ENCODE measurements at regions not wholly inside any gene's neighbourhood (a gene's known extent, or its start where the extent isn't known, plus 50 kb on each side); places are given as distances from the start of the nearest gene placed in this dataset.

GRCh38 chr1:221988829-221989228, 246.9 kb upstream of the DUSP10 start:
- no peaks in the 10 kb centered on the region for H3K79me2 ChIP-seq
- H3K4me3 ChIP-seq: no peak overlapping the region
- H3K4me2 ChIP-seq: no peak overlapping the region
- no peaks in the 10 kb centered on the region for H3K27me3 ChIP-seq
- TF ChIP-seq EZH2 (IDR thresholded peaks at IDR 0.05; ENCODE audit: borderline replicate concordance) (no peak), CTCF (IDR thresholded peaks at IDR 0.05; ENCODE audit: poor library complexity) (no peak), EZH2phosphoT487 (IDR thresholded peaks at IDR 0.05; ENCODE audit: low read depth, severe bottlenecking, unreplicated experiment) (no peak)
- no peaks in the 10 kb centered on the region for H3K9me2 ChIP-seq (replicated peaks; ENCODE audit: insufficient read depth)
- no peaks in the 10 kb centered on the region for H3K36me3 ChIP-seq (replicated peaks; ENCODE audit: insufficient read depth, low read depth)
- H2AFZ ChIP-seq: no peak overlapping the region
- no peaks in the 10 kb centered on the region for H3K4me1 ChIP-seq (ENCODE audit: insufficient read depth)
- DNase-seq (ENCODE audit: low spot score): no peak
- no peaks in the 10 kb centered on the region for H3K9me3 ChIP-seq (ENCODE audit: low read depth)
- no peak overlapping the region for H3K27ac ChIP-seq
- no peaks in the 10 kb centered on the region for H4K20me1 ChIP-seq (ENCODE audit: insufficient read depth, poor library complexity, severe bottlenecking)

GRCh38 chr1:221987860-221988520, 246.1 kb upstream of the DUSP10 start:
- no peaks in the 10 kb centered on the region for H3K79me2 ChIP-seq
- no peaks in the 10 kb centered on the region for H3K27me3 ChIP-seq
- DNase-seq (ENCODE audit: low spot score): no peak
- H3K4me1 ChIP-seq (ENCODE audit: insufficient read depth): no peaks in the 10 kb centered on the region
- H3K27ac ChIP-seq: no peak overlapping the region
- no peaks in the 10 kb centered on the region for H3K36me3 ChIP-seq (replicated peaks; ENCODE audit: insufficient read depth, low read depth)
- H3K9me2 ChIP-seq (replicated peaks; ENCODE audit: insufficient read depth): no peaks in the 10 kb centered on the region
- no peak overlapping the region for H3K4me3 ChIP-seq
- 78% methylated on average over 6 of the region's 6 CpGs for WGBS (ENCODE audit: low lambda C conversion rate, missing lambda C conversion rate)
- no peaks in the 10 kb centered on the region for H3K9me3 ChIP-seq (ENCODE audit: low read depth)
- H2AFZ ChIP-seq: no peak overlapping the region
- no peaks in the 10 kb centered on the region for H4K20me1 ChIP-seq (ENCODE audit: insufficient read depth, poor library complexity, severe bottlenecking)
- TF ChIP-seq EZH2phosphoT487 (IDR thresholded peaks at IDR 0.05; ENCODE audit: low read depth, severe bottlenecking, unreplicated experiment) (no peak), EZH2 (IDR thresholded peaks at IDR 0.05; ENCODE audit: borderline replicate concordance) (no peak), CTCF (IDR thresholded peaks at IDR 0.05; ENCODE audit: poor library complexity) (no peak)
- H3K4me2 ChIP-seq: no peak overlapping the region

GRCh38 chr1:221983444-221983843, 241.6 kb upstream of the DUSP10 start:
- no peaks in the 10 kb centered on the region for H3K4me1 ChIP-seq (ENCODE audit: insufficient read depth)
- no peaks in the 10 kb centered on the region for H3K9me3 ChIP-seq (ENCODE audit: low read depth)
- no peaks in the 10 kb centered on the region for H3K36me3 ChIP-seq (replicated peaks; ENCODE audit: insufficient read depth, low read depth)
- DNase-seq (ENCODE audit: low spot score): no peak
- H4K20me1 ChIP-seq (ENCODE audit: insufficient read depth, poor library complexity, severe bottlenecking): no peaks in the 10 kb centered on the region
- 97% methylated on average over 1 of the region's 1 CpG for WGBS (ENCODE audit: low lambda C conversion rate, missing lambda C conversion rate)
- H3K4me2 ChIP-seq: no peak overlapping the region
- H2AFZ ChIP-seq: no peak overlapping the region
- H3K9me2 ChIP-seq (replicated peaks; ENCODE audit: insufficient read depth): no peaks in the 10 kb centered on the region
- H3K27me3 ChIP-seq: no peaks in the 10 kb centered on the region
- TF ChIP-seq EZH2 (IDR thresholded peaks at IDR 0.05; ENCODE audit: borderline replicate concordance) (no peak), CTCF (IDR thresholded peaks at IDR 0.05; ENCODE audit: poor library complexity) (no peak), EZH2phosphoT487 (IDR thresholded peaks at IDR 0.05; ENCODE audit: low read depth, severe bottlenecking, unreplicated experiment) (no peak)
- H3K4me3 ChIP-seq: no peak overlapping the region
- H3K79me2 ChIP-seq: no peaks in the 10 kb centered on the region
- H3K27ac ChIP-seq: no peak overlapping the region

Data from hepatocyte (in vitro differentiated cells).